22Rv1 (cell line): ENCODE measurements at regions not wholly inside any gene's neighbourhood (a gene's known extent, or its start where the extent isn't known, plus 50 kb on each side); places are given as distances from the start of the nearest gene placed in this dataset.

Experiments used
- ZFX ChIP-seq: fragments of 450-650 bp; IDR thresholded peaks from 2 replicates; pipeline ENCODE4 v1.6.1; 2017; ENCODE audit warnings: antibody characterized with exemption, borderline replicate concordance
- TF ChIP-seq, protein P1 (sequence below): fragments of 450-650 bp; IDR thresholded peaks from 2 replicates; pipeline ENCODE4 v1.5.1; 2017; ENCODE audit warnings: mild to moderate bottlenecking

DNA sequence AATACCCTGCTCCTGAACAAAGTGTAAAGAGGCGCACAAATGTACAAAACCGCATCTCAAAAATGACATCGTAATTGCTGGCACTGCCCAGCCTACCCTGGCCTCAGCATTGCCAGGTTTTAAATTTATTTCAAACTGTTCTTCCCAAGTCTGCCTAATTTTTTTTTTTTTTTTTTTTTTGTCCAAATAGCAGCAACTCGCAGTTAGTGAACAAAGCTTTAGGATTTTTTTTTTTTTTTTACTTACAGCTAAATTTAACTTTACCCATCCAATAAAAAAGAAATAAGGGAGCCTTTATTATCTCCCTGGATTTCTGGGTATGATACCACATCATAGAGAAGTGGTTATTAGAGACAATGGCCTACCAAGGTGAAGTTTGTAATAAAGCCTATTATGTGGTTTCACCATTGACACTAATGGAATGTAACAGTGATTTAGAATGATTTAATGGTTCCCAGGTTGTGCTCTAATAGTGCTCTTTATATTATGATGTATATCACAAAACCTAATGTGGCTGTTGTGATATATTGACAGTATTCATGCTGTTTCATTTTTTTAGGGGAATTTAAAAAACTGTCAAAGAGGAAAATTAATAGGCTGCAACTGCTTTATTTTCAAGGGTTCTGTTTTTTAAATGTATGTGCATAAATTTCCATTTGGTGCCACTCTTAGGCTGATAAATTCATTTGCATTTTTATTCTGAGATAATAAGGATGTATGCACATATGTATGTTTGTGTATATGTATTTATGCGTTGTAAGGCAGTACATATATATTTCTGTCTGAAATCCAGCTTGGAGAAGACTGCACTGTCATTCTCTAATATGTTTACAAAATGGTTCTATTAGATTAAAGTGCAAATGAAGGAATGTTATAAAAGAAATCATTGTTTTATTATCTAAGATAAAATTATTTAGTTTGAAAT is 309.0 kb downstream of the TFEC start:
- TF ChIP-seq, protein P1, sequence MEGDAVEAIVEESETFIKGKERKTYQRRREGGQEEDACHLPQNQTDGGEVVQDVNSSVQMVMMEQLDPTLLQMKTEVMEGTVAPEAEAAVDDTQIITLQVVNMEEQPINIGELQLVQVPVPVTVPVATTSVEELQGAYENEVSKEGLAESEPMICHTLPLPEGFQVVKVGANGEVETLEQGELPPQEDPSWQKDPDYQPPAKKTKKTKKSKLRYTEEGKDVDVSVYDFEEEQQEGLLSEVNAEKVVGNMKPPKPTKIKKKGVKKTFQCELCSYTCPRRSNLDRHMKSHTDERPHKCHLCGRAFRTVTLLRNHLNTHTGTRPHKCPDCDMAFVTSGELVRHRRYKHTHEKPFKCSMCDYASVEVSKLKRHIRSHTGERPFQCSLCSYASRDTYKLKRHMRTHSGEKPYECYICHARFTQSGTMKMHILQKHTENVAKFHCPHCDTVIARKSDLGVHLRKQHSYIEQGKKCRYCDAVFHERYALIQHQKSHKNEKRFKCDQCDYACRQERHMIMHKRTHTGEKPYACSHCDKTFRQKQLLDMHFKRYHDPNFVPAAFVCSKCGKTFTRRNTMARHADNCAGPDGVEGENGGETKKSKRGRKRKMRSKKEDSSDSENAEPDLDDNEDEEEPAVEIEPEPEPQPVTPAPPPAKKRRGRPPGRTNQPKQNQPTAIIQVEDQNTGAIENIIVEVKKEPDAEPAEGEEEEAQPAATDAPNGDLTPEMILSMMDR = no peak
- no peak for TF ChIP-seq ZFX
